B cell (primary cell): ENCODE measurements at regions not wholly inside any gene's neighbourhood (a gene's known extent, or its start where the extent isn't known, plus 50 kb on each side); places are given as distances from the start of the nearest gene placed in this dataset.

ENCODE experiments used
- CTCF ChIP-seq: fragments of 200-600 bp; IDR thresholded peaks from one replicate; pipeline ENCODE4 v1.8.0; 2022; ENCODE audit warnings: antibody characterized with exemption, mild to moderate bottlenecking
- EZH2 ChIP-seq: IDR thresholded peaks from 2 replicates; pipeline ENCODE4 v1.6.1; 2012; ENCODE audit warnings: borderline replicate concordance, low read depth, mild to moderate bottlenecking, moderate library complexity, low read length; ENCODE audit not compliant: insufficient read depth, poor library complexity, severe bottlenecking

- TF ChIP-seq CTCF = no peak
- no peak for TF ChIP-seq EZH2
Measured at GRCh38 chr9:16198996-16199395, 646.2 kb downstream of the CCDC171 start.
